Peyer's patch (tissue), 4 donors: ENCODE measurements at regions not wholly inside any gene's neighbourhood (a gene's known extent, or its start where the extent isn't known, plus 50 kb on each side); places are given as distances from the start of the nearest gene placed in this dataset.

Experiments
- DNase-seq, 3 donors: peaks; one replicate each; pipeline ENCODE4 v3.0.0-alpha.2; 2017 to 2019
- H3K27ac ChIP-seq, 4 donors: fragments of 200-600 bp; sonication (generic); one replicate each; pipeline ENCODE4 v1.5.1; 2016 to 2019
- H3K27me3 ChIP-seq, 2 donors: fragments of 200-600 bp; sonication (generic); one replicate each; pipeline ENCODE4 v1.5.1; 2019
- H3K36me3 ChIP-seq, 3 donors: fragments of 200-600 bp; sonication (generic); one replicate each; pipeline ENCODE4 v1.5.1; 2016 to 2019
- H3K4me1 ChIP-seq, 4 donors: fragments of 200-600 bp; sonication (generic); one replicate each; pipeline ENCODE4 v1.5.1; 2016 to 2019
- H3K4me3 ChIP-seq, 4 donors: fragments of 200-600 bp; sonication (generic); 1 replicate in 3 of 4; 2 replicates in 1 of 4; pipeline ENCODE4 v1.5.1; 2016 to 2019; ENCODE audit warnings: mild to moderate bottlenecking in 1 of 4
- H3K9me3 ChIP-seq, 4 donors: fragments of 200-600 bp; sonication (generic); one replicate each; pipeline ENCODE4 v1.5.1; 2016 to 2019; ENCODE audit warnings: mild to moderate bottlenecking in 1 of 4
- POLR2A ChIP-seq, 2 donors: fragments of 450-650 bp; IDR thresholded peaks; one replicate each; pipeline ENCODE4 v1.5.1; 2017; ENCODE audit warnings: antibody characterized with exemption in 2 of 2, mild to moderate bottlenecking in 2 of 2, moderate library complexity in 2 of 2
- TF ChIP-seq, protein P1 (sequence below), 6 experiments: fragments of 450-650 bp in 4 of 6; fragments of 200-600 bp in 2 of 6; sonication (generic) in 1 of 6; IDR thresholded peaks; one replicate each; pipeline ENCODE4 v1.5.1; 2017 to 2019; ENCODE audit warnings: antibody characterized with exemption in 6 of 6, mild to moderate bottlenecking in 3 of 6, moderate library complexity in 1 of 6

DNA sequence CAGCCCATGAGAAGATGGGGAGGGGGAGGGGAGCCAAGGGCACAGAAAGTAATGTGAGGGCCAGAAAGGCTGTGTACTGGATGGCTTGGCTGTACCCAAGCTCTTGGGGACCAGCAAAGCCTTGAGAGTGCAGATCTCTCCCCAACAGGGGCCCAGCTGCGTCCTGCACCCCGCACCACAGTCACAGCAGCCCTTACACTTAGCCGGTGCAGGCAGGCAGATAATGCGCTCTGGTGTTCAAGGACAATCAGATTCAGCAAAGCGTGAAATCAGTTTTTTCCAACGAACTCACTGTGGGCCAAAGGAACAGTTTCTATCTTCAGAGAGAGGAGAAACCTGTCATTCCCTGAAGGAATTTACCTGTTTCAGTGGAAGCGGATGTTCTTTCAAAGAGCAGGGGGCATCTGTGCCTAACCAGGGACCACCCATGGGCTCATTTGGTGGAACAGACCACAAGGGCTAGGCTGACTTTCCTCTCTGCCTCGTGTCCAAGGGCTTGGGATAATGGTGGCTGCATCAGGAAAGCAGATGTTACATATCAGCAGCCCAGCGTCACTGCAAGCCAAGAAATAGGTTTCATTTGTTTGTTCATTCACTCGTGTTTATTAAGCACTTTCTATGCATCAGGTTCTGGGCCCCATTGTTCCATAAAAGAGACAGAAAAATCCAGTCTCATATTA lies 81.2 kb upstream of the SPON1 start:
- TF ChIP-seq, protein P1, sequence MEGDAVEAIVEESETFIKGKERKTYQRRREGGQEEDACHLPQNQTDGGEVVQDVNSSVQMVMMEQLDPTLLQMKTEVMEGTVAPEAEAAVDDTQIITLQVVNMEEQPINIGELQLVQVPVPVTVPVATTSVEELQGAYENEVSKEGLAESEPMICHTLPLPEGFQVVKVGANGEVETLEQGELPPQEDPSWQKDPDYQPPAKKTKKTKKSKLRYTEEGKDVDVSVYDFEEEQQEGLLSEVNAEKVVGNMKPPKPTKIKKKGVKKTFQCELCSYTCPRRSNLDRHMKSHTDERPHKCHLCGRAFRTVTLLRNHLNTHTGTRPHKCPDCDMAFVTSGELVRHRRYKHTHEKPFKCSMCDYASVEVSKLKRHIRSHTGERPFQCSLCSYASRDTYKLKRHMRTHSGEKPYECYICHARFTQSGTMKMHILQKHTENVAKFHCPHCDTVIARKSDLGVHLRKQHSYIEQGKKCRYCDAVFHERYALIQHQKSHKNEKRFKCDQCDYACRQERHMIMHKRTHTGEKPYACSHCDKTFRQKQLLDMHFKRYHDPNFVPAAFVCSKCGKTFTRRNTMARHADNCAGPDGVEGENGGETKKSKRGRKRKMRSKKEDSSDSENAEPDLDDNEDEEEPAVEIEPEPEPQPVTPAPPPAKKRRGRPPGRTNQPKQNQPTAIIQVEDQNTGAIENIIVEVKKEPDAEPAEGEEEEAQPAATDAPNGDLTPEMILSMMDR (IDR thresholded peaks at IDR 0.05): no peak
- no peak for TF ChIP-seq POLR2A (IDR thresholded peaks at IDR 0.05)
- Histone ChIP-seq H3K4me3 (no peak overlapping the region), H3K4me1 (peaks cover 0 to 10% (median 0%) of the 10 kb centered on the region in 4 donors), H3K27me3 (no peaks in the 10 kb centered on the region), H3K36me3 (no peaks in the 10 kb centered on the region), H3K9me3 (no peaks in the 10 kb centered on the region), H3K27ac (no peak overlapping the region)
- no peak for DNase-seq

DNA sequence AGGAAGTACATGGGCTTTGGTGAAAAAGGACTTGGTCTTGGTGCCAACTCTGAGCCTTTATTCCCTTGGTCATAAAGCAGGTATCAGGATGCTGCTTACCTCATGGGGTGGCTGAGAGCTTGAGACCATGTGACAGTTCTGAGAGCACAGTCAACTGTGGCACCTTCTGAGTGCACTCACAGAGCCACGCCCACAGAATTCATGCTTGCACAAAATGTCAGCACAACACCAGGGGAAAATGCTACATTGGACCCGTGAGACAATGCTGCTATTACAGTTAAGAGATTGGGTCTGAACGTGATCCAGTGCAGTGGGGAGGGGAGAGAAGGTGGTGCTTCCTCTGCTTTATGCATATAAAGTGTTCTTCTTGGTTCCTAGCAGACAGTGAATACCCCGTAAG lies 79.5 kb upstream of the SPON1 start:
- no peak overlapping the region for H3K4me3 ChIP-seq
- H3K4me1 ChIP-seq: peaks cover 0 to 10% (median 0%) of the 10 kb centered on the region in 4 donors
- no peak for DNase-seq
- no peaks in the 10 kb centered on the region for H3K27me3 ChIP-seq
- no peaks in the 10 kb centered on the region for H3K36me3 ChIP-seq
- H3K27ac ChIP-seq: no peak overlapping the region
- H3K9me3 ChIP-seq: no peaks in the 10 kb centered on the region
- TF ChIP-seq POLR2A (IDR thresholded peaks at IDR 0.05): no peak
- TF ChIP-seq, protein P1 (IDR thresholded peaks at IDR 0.05): no peak

DNA sequence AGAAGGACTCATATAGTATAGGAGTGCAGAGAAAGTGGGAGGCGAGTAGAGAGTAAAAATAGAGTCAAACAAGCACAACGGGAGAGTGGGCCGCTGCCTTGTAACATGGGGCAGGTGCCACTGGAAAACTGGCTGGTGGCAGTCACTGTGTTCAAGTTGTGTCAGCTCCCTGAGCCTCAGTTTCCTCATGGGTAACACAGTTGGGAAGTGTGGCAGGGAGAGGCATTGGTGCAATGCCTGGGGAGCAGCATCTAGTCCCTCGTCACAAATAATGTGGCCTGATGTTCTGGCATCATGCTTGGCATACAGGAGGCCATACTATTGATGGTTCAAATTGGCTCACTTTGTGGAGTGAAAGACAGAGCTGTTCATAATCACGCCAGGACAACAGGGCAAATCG lies 78.9 kb upstream of the SPON1 start:
- Histone ChIP-seq H3K4me3 (no peak overlapping the region), H3K36me3 (no peaks in the 10 kb centered on the region), H3K27me3 (no peaks in the 10 kb centered on the region), H3K9me3 (no peaks in the 10 kb centered on the region), H3K4me1 (peaks cover 0 to 10% (median 0%) of the 10 kb centered on the region in 4 donors), H3K27ac (no peak overlapping the region)
- no peak for DNase-seq
- no peak for TF ChIP-seq POLR2A (IDR thresholded peaks at IDR 0.05)
- TF ChIP-seq, protein P1 (IDR thresholded peaks at IDR 0.05): no peak

DNA sequence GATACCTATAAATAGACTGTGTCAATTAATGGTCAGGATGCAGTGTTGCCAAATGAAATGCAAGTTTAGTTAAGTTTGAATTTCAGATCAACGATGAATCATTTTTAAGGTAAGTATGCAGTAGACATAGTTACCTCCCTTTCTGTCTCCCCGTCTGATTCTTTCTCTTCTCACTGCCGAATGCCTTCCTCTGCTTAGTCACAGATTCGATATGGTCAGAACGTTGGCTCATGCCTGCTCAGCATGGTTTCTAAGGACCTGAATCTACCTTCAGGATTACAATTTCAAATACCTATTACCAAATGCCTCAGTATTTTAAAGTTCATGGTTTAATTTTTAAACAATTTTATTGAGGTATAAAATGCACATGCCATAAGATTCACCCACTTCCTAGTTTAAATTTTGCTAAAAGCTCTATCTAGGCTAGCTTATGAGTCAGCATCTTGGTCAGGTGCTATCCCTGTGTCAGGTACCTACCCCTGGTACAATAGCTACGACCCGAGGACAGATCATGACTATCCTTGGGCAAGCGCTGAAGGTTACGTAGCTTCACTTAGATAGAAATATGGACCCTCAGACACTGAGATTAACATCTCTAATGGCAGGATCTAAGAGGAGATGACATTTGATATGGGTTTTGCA lies 78.2 kb upstream of the SPON1 start:
- Histone ChIP-seq H3K27ac (no peak overlapping the region), H3K4me3 (no peak overlapping the region), H3K4me1 (peaks cover 0 to 10% (median 0%) of the 10 kb centered on the region in 4 donors), H3K9me3 (no peaks in the 10 kb centered on the region), H3K36me3 (no peaks in the 10 kb centered on the region), H3K27me3 (no peaks in the 10 kb centered on the region)
- TF ChIP-seq, protein P1 (IDR thresholded peaks at IDR 0.05): no peak
- no peak for TF ChIP-seq POLR2A (IDR thresholded peaks at IDR 0.05)
- DNase-seq: no peak

DNA sequence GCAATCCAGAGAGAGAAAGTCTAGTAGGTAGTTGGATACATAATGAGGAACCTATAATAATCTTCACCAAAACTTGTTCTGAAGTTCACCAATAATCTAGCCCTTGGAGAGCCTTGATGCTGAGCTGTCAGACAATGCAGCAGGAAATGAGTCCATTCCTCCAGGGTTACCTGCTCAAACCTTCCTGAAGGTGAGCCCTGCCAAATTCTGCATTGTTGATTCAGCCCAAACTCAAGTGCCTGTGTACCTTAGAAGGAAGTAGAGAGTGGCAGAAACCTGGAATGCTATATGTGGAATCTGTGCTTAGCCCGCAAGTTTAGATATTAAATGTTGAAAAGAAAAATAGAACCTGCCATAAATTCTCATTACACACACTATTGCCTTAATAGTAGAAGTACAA lies 77.4 kb upstream of the SPON1 start:
- no peaks in the 10 kb centered on the region for H3K9me3 ChIP-seq
- H3K36me3 ChIP-seq: no peaks in the 10 kb centered on the region
- H3K27ac ChIP-seq: no peak overlapping the region
- no peak for DNase-seq
- TF ChIP-seq, protein P1 (IDR thresholded peaks at IDR 0.05): no peak
- TF ChIP-seq POLR2A (IDR thresholded peaks at IDR 0.05): no peak
- peaks cover 0 to 10% (median 0%) of the 10 kb centered on the region in 4 donors for H3K4me1 ChIP-seq
- no peaks in the 10 kb centered on the region for H3K27me3 ChIP-seq
- H3K4me3 ChIP-seq: no peak overlapping the region
